ENCODE measurements at regions not wholly inside any gene's neighbourhood (a gene's known extent, or its start where the extent isn't known, plus 50 kb on each side); places are given as distances from the start of the nearest gene placed in this dataset.

GRCh38 chr4:22217480-22217879, 268.9 kb upstream of the KCNIP4 start:
- no peak for DNase-seq (ENCODE audit: low read depth in 2 of 2)

- DNase-seq (ENCODE audit: low read depth in 2 of 2): no peak
Measured at GRCh38 chr4:22216278-22216677, 267.7 kb upstream of the KCNIP4 start.

GRCh38 chr4:22215084-22215483, 266.5 kb upstream of the KCNIP4 start:
- no peak for DNase-seq (ENCODE audit: low read depth in 2 of 2)

- no peak for DNase-seq (ENCODE audit: low read depth in 2 of 2)
Measured at GRCh38 chr4:22203711-22204011, 255.1 kb upstream of the KCNIP4 start.

GRCh38 chr4:22202975-22203710, 254.6 kb upstream of the KCNIP4 start:
- no peak for DNase-seq (ENCODE audit: low read depth in 2 of 2)

GRCh38 chr4:22202246-22202974, 253.8 kb upstream of the KCNIP4 start:
- no peak for DNase-seq (ENCODE audit: low read depth in 2 of 2)

- DNase-seq (ENCODE audit: low read depth in 2 of 2): no peak
Measured at GRCh38 chr4:22201256-22201655, 252.7 kb upstream of the KCNIP4 start.

GRCh38 chr4:22196551-22196950, 248.0 kb upstream of the KCNIP4 start:
- no peak for DNase-seq (ENCODE audit: low read depth in 2 of 2)

- no peak for DNase-seq (ENCODE audit: low read depth in 2 of 2)
Measured at GRCh38 chr4:22192084-22192511, 243.5 kb upstream of the KCNIP4 start.

GRCh38 chr4:22191565-22191964, 243.0 kb upstream of the KCNIP4 start:
- DNase-seq (ENCODE audit: low read depth in 2 of 2): no peak

GRCh38 chr4:22190855-22191254, 242.3 kb upstream of the KCNIP4 start:
- DNase-seq (ENCODE audit: low read depth in 2 of 2): no peak

- DNase-seq (ENCODE audit: low read depth in 2 of 2): no peak
Measured at GRCh38 chr4:22187203-22187820, 238.7 kb upstream of the KCNIP4 start.

GRCh38 chr4:22181736-22182135, 233.2 kb upstream of the KCNIP4 start:
- no peak for DNase-seq (ENCODE audit: low read depth in 2 of 2)

GRCh38 chr4:22179124-22179874, 230.7 kb upstream of the KCNIP4 start:
- no peak for DNase-seq (ENCODE audit: low read depth in 2 of 2)

- no peak for DNase-seq (ENCODE audit: low read depth in 2 of 2)
Measured at GRCh38 chr4:22174640-22175039, 226.1 kb upstream of the KCNIP4 start.

GRCh38 chr4:22170353-22170752, 221.8 kb upstream of the KCNIP4 start:
- DNase-seq (ENCODE audit: low read depth in 2 of 2): no peak

GRCh38 chr4:22167201-22167600, 218.6 kb upstream of the KCNIP4 start:
- no peak for DNase-seq (ENCODE audit: low read depth in 2 of 2)

GRCh38 chr4:22162454-22162853, 213.9 kb upstream of the KCNIP4 start:
- DNase-seq (ENCODE audit: low read depth in 2 of 2): no peak

GRCh38 chr4:22130741-22131140, 182.2 kb upstream of the KCNIP4 start:
- no peak for DNase-seq (ENCODE audit: low read depth in 2 of 2)

GRCh38 chr4:22129454-22130029, 181.0 kb upstream of the KCNIP4 start:
- peak in 1 of 2 donors; percentile 0 for DNase-seq (ENCODE audit: low read depth in 2 of 2)

- no peak for DNase-seq (ENCODE audit: low read depth in 2 of 2)
Measured at GRCh38 chr4:22122062-22122461, 173.5 kb upstream of the KCNIP4 start.

GRCh38 chr4:22115262-22115661, 166.7 kb upstream of the KCNIP4 start:
- DNase-seq (ENCODE audit: low read depth in 2 of 2): no peak
